ENCODE measurements at regions not wholly inside any gene's neighbourhood (a gene's known extent, or its start where the extent isn't known, plus 50 kb on each side); places are given as distances from the start of the nearest gene placed in this dataset.

GRCh38 chr5:121735618-121736017, 116.1 kb upstream of the FTMT start:
- DNase-seq (ENCODE audit: low spot score) = no peak
- intact Hi-C loops (cut with DNase I) = no loop called here

- DNase-seq (ENCODE audit: low spot score) = no peak
- intact Hi-C loops (cut with DNase I) = no loop called here
These were observed 114.6 kb upstream of the FTMT start for GRCh38 chr5:121737120-121737519.

GRCh38 chr5:121741156-121741555, 110.5 kb upstream of the FTMT start:
- DNase-seq (ENCODE audit: low spot score) = no peak
- intact Hi-C loops (cut with DNase I) = no loop called here

- intact Hi-C loops (cut with DNase I) = no loop called here
- DNase-seq (ENCODE audit: low spot score) = no peak
These were observed 107.1 kb upstream of the FTMT start for GRCh38 chr5:121744577-121744976.

GRCh38 chr5:121745407-121745806, 106.3 kb upstream of the FTMT start:
- DNase-seq (ENCODE audit: low spot score) = no peak

GRCh38 chr5:121746763-121747162, 104.9 kb upstream of the FTMT start:
- intact Hi-C loops (cut with DNase I) = no loop called here
- DNase-seq (ENCODE audit: low spot score) = no peak

More at GRCh38 chr5:121745407-121745806, 106.3 kb upstream of the FTMT start:
- intact Hi-C loops (cut with DNase I) = no loop called here

GRCh38 chr5:121748686-121749085, 103.0 kb upstream of the FTMT start:
- intact Hi-C loops (cut with DNase I) = no loop called here
- DNase-seq (ENCODE audit: low spot score) = no peak

- no peak for DNase-seq (ENCODE audit: low spot score)
- intact Hi-C loops (cut with DNase I) = no loop called here
These were observed 99.5 kb upstream of the FTMT start for GRCh38 chr5:121752149-121752548.

GRCh38 chr5:121755266-121755665, 96.4 kb upstream of the FTMT start:
- intact Hi-C loops (cut with DNase I) = no loop called here
- DNase-seq (ENCODE audit: low spot score) = no peak

GRCh38 chr5:121757753-121758152, 93.9 kb upstream of the FTMT start:
- intact Hi-C loops (cut with DNase I) = no loop called here
- no peak for DNase-seq (ENCODE audit: low spot score)

GRCh38 chr5:121758615-121759014, 93.1 kb upstream of the FTMT start:
- intact Hi-C loops (cut with DNase I) = no loop called here
- DNase-seq (ENCODE audit: low spot score) = no peak

- DNase-seq (ENCODE audit: low spot score) = no peak
- intact Hi-C loops (cut with DNase I) = no loop called here
These were observed 89.3 kb upstream of the FTMT start for GRCh38 chr5:121762426-121762825.

GRCh38 chr5:121763665-121764064, 88.0 kb upstream of the FTMT start:
- intact Hi-C loops (cut with DNase I) = no loop called here

GRCh38 chr5:121780406-121780805, 71.3 kb upstream of the FTMT start:
- no peak for DNase-seq (ENCODE audit: low spot score)
- intact Hi-C loops (cut with DNase I) = no loop called here

More at GRCh38 chr5:121763665-121764064, 88.0 kb upstream of the FTMT start:
- no peak for DNase-seq (ENCODE audit: low spot score)

- intact Hi-C loops (cut with DNase I) = no loop called here
- no peak for DNase-seq (ENCODE audit: low spot score)
These were observed 68.0 kb upstream of the FTMT start for GRCh38 chr5:121783700-121784099.

GRCh38 chr5:121793791-121794190, 57.9 kb upstream of the FTMT start:
- no peak for DNase-seq (ENCODE audit: low spot score)
- intact Hi-C loops (cut with DNase I) = no loop called here

GRCh38 chr5:121795511-121795910, 56.2 kb upstream of the FTMT start:
- intact Hi-C loops (cut with DNase I) = no loop called here
- DNase-seq (ENCODE audit: low spot score) = no peak

- intact Hi-C loops (cut with DNase I) = no loop called here
- DNase-seq (ENCODE audit: low spot score) = no peak
These were observed 53.8 kb upstream of the FTMT start for GRCh38 chr5:121797681-121798518.
